HCT116 (cell line): ENCODE measurements at regions not wholly inside any gene's neighbourhood (a gene's known extent, or its start where the extent isn't known, plus 50 kb on each side); places are given as distances from the start of the nearest gene placed in this dataset.

ENCODE experiments used
- ATAC-seq: fragments of 200-7000 bp; cut with Tn5 transposase; 2 replicates; pipeline ENCODE4 v1.9.1; 2020; ENCODE audit warnings: mild to moderate bottlenecking, moderate library complexity
- BruUV-seq: library from RNA; stranded (reverse); fragments of 400-500 nt; replicated peaks from 2 replicates; lab custom pipeline; 2021; lab: Mats Ljungman, UMichigan
- CTCF ChIA-PET: fragments of 300-600 bp; sonication (Branson Sonifier 250); formaldehyde crosslinking; loops from one replicate; lab custom pipeline; 2021; ENCODE audit warnings: antibody characterized with exemption; lab: Charles Lee
- POLR2A ChIA-PET: fragments of 300-600, 350-600 bp; sonication (Branson Sonifier 250); formaldehyde crosslinking; loops from one replicate; lab custom pipeline; 2021; ENCODE audit warnings: antibody characterized with exemption; lab: Charles Lee
- RAD21 ChIA-PET, 2 experiments: fragments of 300-600 bp; sonication (Branson Sonifier 250); formaldehyde crosslinking; loops; one replicate each; lab custom pipeline; 2023; ENCODE audit warnings: low total read pairs in 2 of 2; ENCODE audit not compliant: uncharacterized antibody in 2 of 2, unreplicated experiment in 2 of 2, low non-redundant PET in 1 of 2; lab: Charles Lee
- DNase-seq: peaks from one replicate; pipeline ENCODE4 v3.0.0-alpha.2; 2010; ENCODE audit warnings: low read depth, low spot score
- H2AFZ ChIP-seq: fragments of 200-600 bp; shearing (Covaris generic), sonication (generic); 2 replicates; pipeline ENCODE4 v1.6.1; 2017; ENCODE audit warnings: low read depth, mixed run types, mixed read lengths, antibody characterized with exemption, low read length; ENCODE audit not compliant: poor library complexity, severe bottlenecking
- H3K27ac ChIP-seq: 2 replicates; pipeline ENCODE4 v1.5.1; 2012; ENCODE audit warnings: low read depth, low read length
- H3K27me3 ChIP-seq: fragments of 200-600 bp; sonication (generic); 2 replicates; pipeline ENCODE4 v1.6.1; 2016; ENCODE audit warnings: mixed run types, low read length, mixed read lengths; ENCODE audit not compliant: insufficient read depth
- H3K36me3 ChIP-seq, 2 experiments: fragments of 200-500 bp in 1 of 2; fragments of 200-600 bp in 1 of 2; sonication (Bioruptor generic) in 1 of 2; sonication (generic) in 1 of 2; 2 replicates each; pipeline versions ENCODE4 v1.5.1 to v1.6.1; 2014 to 2016; ENCODE audit warnings: low read length in 2 of 2, inconsistent platforms in 1 of 2, mixed read lengths in 1 of 2, mixed run types in 1 of 2; ENCODE audit not compliant: insufficient read depth in 2 of 2, control insufficient read depth in 1 of 2
- H3K4me1 ChIP-seq, 2 experiments: fragments of 200-600 bp in 1 of 2; sonication (generic) in 1 of 2; 2 replicates each; pipeline versions ENCODE4 v1.5.1 to v1.6.1; 2012 to 2017; ENCODE audit warnings: low read length in 2 of 2, inconsistent platforms in 1 of 2, mild to moderate bottlenecking in 1 of 2, mixed read lengths in 1 of 2, mixed run types in 1 of 2, moderate library complexity in 1 of 2; ENCODE audit not compliant: insufficient read depth in 2 of 2, control insufficient read depth in 1 of 2
- H3K4me2 ChIP-seq: fragments of 200-600 bp; sonication (generic); 2 replicates; pipeline ENCODE4 v1.6.1; 2017; ENCODE audit warnings: mixed run types, low read length, mixed read lengths
- H3K4me3 ChIP-seq, 2 experiments: fragments of 200-600 bp in 1 of 2; sonication (generic) in 1 of 2; replicated peaks in 1 of 2; 2 replicates each; pipeline ENCODE4 v1.5.1; 2011 to 2016; ENCODE audit warnings: low read length in 2 of 2, control low read depth in 1 of 2, low read depth in 1 of 2, mild to moderate bottlenecking in 1 of 2, mixed read lengths in 1 of 2, mixed run types in 1 of 2
- H3K79me2 ChIP-seq: fragments of 200-600 bp; sonication (generic); 2 replicates; pipeline ENCODE4 v1.6.1; 2017; ENCODE audit warnings: mild to moderate bottlenecking, mixed run types, low read length, moderate library complexity, mixed read lengths; ENCODE audit not compliant: insufficient read depth
- H3K9ac ChIP-seq: fragments of 200-600 bp; sonication (generic); 2 replicates; pipeline ENCODE4 v1.6.1; 2016; ENCODE audit warnings: low read length, mixed read lengths
- H3K9me2 ChIP-seq: fragments of 200-600 bp; sonication (generic), shearing (Covaris generic); 2 replicates; pipeline ENCODE4 v1.6.1; 2017; ENCODE audit warnings: mixed run types, mild to moderate bottlenecking, moderate library complexity; ENCODE audit not compliant: insufficient read depth
- H3K9me3 ChIP-seq, 2 experiments: fragments of 200-500 bp in 1 of 2; fragments of 200-600 bp in 1 of 2; sonication (Bioruptor generic) in 1 of 2; sonication (generic) in 1 of 2; 2 replicates each; pipeline ENCODE4 v1.6.1; 2014 to 2017; ENCODE audit warnings: low read length in 2 of 2, mixed read lengths in 2 of 2, inconsistent platforms in 1 of 2, low read depth in 1 of 2, mild to moderate bottlenecking in 1 of 2, mixed run types in 1 of 2, moderate library complexity in 1 of 2; ENCODE audit not compliant: control insufficient read depth in 1 of 2, insufficient read depth in 1 of 2
- H4K20me1 ChIP-seq: fragments of 200-600 bp; sonication (generic), shearing (Covaris generic); 2 replicates; pipeline ENCODE4 v1.6.1; 2017; ENCODE audit warnings: mixed run types, mild to moderate bottlenecking, moderate library complexity; ENCODE audit not compliant: insufficient read depth
- CBX3 ChIP-seq: IDR thresholded peaks from 2 replicates; pipeline ENCODE4 v1.6.1; 2012; ENCODE audit warnings: low read depth
- CEBPB ChIP-seq: IDR thresholded peaks from 2 replicates; pipeline ENCODE4 v1.6.1; 2012; ENCODE audit warnings: low read depth
- ELF1 ChIP-seq: IDR thresholded peaks from 2 replicates; pipeline ENCODE4 v1.6.1; 2012; ENCODE audit warnings: low read depth, borderline replicate concordance
- EZH2 ChIP-seq: fragments of 200-600 bp; sonication (generic); IDR thresholded peaks from 2 replicates; pipeline ENCODE4 v1.6.1; 2017; ENCODE audit warnings: antibody characterized with exemption, mixed run types
- FOSL1 ChIP-seq: IDR thresholded peaks from 2 replicates; pipeline ENCODE4 v1.6.1; 2012; ENCODE audit warnings: low read depth
- JUND ChIP-seq: IDR thresholded peaks from 2 replicates; pipeline ENCODE4 v1.6.1; 2012
- POLR2A ChIP-seq: IDR thresholded peaks from 2 replicates; pipeline ENCODE4 v1.7.0; 2011; ENCODE audit warnings: borderline replicate concordance; ENCODE audit not compliant: insufficient read depth, insufficient read length; ENCODE audit errors: extremely low read depth
- POLR2AphosphoS5 ChIP-seq: IDR thresholded peaks from 2 replicates; pipeline ENCODE4 v1.6.1; 2011; ENCODE audit warnings: mild to moderate bottlenecking, low read depth, low read length, moderate library complexity
- RAD21 ChIP-seq: IDR thresholded peaks from 2 replicates; pipeline ENCODE4 v1.6.1; 2012; ENCODE audit warnings: low read depth, mild to moderate bottlenecking
- SIN3A ChIP-seq: IDR thresholded peaks from 2 replicates; pipeline ENCODE4 v1.6.1; 2012; ENCODE audit warnings: low read depth
- SRF ChIP-seq: IDR thresholded peaks from 2 replicates; pipeline ENCODE4 v1.6.1; 2012; ENCODE audit warnings: low read depth
- TCF7L2 ChIP-seq: IDR thresholded peaks from 2 replicates; pipeline ENCODE4 v1.7.0; 2011; ENCODE audit warnings: borderline replicate concordance, inconsistent platforms; ENCODE audit not compliant: insufficient read depth, insufficient read length; ENCODE audit errors: extremely low read depth
- YY1 ChIP-seq: IDR thresholded peaks from 2 replicates; pipeline ENCODE4 v1.6.1; 2011; ENCODE audit warnings: low read length, low read depth, moderate library complexity, mild to moderate bottlenecking; ENCODE audit not compliant: insufficient replicate concordance; ENCODE audit errors: extremely low read depth
- ZFX ChIP-seq: fragments of 450-650 bp; IDR thresholded peaks from 2 replicates; pipeline ENCODE4 v1.6.1; 2017
- ZNF274 ChIP-seq: fragments of 200-500 bp; sonication (Bioruptor generic); IDR thresholded peaks from 2 replicates; pipeline ENCODE4 v1.6.1; 2014; ENCODE audit warnings: mild to moderate bottlenecking, low read depth, low read length, inconsistent platforms
- intact Hi-C: fragments of 100-400 bp; cut with micrococcal nuclease; formaldehyde crosslinking; loops from 2 replicates; pipeline ENCODE4 v1.10.0; 2022
- TF ChIP-seq, protein P1 (sequence below), 3 experiments: fragments of 200-600 bp in 1 of 3; sonication (generic) in 1 of 3; IDR thresholded peaks in 2 of 3; conservative IDR thresholded peaks in 1 of 3; 2 replicates each; pipeline ENCODE4 v1.5.1; 2012 to 2017; ENCODE audit warnings: low read depth in 2 of 3, low read length in 2 of 3, antibody characterized with exemption in 1 of 3, borderline replicate concordance in 1 of 3, control low read depth in 1 of 3, mild to moderate bottlenecking in 1 of 3, mixed read lengths in 1 of 3, mixed run types in 1 of 3, moderate library complexity in 1 of 3; ENCODE audit not compliant: insufficient read depth in 1 of 3
- TF ChIP-seq, protein P2 (sequence below): IDR thresholded peaks from 2 replicates; pipeline ENCODE4 v1.6.1; 2012
- TF ChIP-seq, protein P3 (sequence below): IDR thresholded peaks from 2 replicates; pipeline ENCODE4 v1.6.1; 2012; ENCODE audit warnings: low read depth

DNA sequence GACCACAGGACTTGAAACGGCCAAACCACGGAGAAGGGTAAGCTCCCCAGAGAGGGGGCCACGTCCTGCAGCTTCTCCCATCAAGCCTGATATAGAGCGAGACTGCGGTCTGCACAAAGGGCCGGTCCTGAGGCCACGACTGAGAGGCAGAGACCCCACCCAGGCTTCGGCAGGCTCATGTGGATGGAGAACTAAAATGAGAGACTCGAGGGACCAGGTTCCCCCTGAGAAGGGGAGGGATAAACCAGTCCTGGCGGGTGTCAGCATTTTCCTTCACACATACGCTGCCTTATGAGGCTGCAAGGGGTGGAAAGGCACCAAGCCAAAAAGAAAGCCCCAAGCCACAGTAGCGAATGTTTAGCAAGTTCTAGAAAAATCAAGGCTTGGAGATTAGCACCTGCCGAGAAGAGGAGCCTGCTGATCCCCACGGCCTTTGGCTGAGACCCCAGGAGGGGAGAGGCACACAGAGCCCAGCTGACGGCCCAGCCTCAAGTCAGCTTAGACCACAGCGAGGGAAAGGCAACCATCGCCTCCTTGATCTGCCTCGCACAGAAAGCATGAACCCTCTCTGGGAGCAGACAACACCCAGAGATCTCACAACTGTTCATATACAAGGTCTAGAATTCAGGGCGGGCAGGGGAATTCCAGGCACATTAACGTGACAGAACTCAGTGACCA lies 92.6 kb upstream of the RNF32 start (continued):
- TF ChIP-seq, protein P1, sequence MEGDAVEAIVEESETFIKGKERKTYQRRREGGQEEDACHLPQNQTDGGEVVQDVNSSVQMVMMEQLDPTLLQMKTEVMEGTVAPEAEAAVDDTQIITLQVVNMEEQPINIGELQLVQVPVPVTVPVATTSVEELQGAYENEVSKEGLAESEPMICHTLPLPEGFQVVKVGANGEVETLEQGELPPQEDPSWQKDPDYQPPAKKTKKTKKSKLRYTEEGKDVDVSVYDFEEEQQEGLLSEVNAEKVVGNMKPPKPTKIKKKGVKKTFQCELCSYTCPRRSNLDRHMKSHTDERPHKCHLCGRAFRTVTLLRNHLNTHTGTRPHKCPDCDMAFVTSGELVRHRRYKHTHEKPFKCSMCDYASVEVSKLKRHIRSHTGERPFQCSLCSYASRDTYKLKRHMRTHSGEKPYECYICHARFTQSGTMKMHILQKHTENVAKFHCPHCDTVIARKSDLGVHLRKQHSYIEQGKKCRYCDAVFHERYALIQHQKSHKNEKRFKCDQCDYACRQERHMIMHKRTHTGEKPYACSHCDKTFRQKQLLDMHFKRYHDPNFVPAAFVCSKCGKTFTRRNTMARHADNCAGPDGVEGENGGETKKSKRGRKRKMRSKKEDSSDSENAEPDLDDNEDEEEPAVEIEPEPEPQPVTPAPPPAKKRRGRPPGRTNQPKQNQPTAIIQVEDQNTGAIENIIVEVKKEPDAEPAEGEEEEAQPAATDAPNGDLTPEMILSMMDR (IDR thresholded peaks at IDR 0.05 in 2 of 3, conservative IDR thresholded peaks at IDR 0.05 in 1 of 3; ENCODE audit: borderline replicate concordance in 1 of 3, insufficient read depth in 1 of 3, low read depth in 2 of 3, low read length in 2 of 3), result no peak
- TF ChIP-seq CEBPB, result no peak
- no peak for TF ChIP-seq JUND
- no peak for TF ChIP-seq ZFX
- TF ChIP-seq POLR2A, result no peak
- no peak for TF ChIP-seq RAD21
- TF ChIP-seq FOSL1, result no peak
- TF ChIP-seq, all 23 proteins: peak for 0

DNA sequence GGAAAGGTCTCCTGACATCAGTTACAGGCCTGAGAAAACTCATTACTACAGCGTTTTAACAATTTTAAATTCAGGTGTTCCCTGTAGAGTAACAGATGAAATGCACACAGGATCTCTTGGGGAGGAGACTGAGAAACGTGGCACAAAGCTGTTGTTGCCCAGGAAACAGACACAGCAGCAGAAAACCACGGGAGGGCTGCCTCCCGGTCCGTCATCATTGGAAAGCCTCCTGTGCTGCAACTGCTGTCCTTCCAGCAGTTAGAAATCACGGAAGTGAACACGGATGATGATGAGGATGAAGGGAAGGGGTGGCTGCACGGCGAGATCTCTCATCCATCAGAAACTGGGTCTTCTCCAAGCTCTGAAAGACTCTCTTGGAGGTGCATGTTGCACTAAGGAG lies 94.6 kb upstream of the RNF32 start:
- ChIA-PET POLR2A (no interaction called here), RAD21 (no interaction called here), CTCF (no interaction called here)
- peaks cover 8% of the 10 kb centered on the region; the same call in 1 of the 2 replicates for H3K27me3 ChIP-seq
- no peaks in the 10 kb centered on the region for H4K20me1 ChIP-seq
- intact Hi-C loops, result no loop called here
- ATAC-seq (no peak), DNase-seq (no peak)
- no peak overlapping the region for H3K27ac ChIP-seq
- no peaks in the 10 kb centered on the region for H3K36me3 ChIP-seq
- H3K4me2 ChIP-seq, result no peak overlapping the region
- no peaks in the 10 kb centered on the region for H3K9me3 ChIP-seq
- no peaks in the 10 kb centered on the region for H3K79me2 ChIP-seq
- no peak overlapping the region for H3K9ac ChIP-seq
- no TSS peak for BruUV-seq
- H2AFZ ChIP-seq, result no peak overlapping the region
- no peak overlapping the region for H3K4me3 ChIP-seq
- no peaks in the 10 kb centered on the region for H3K4me1 ChIP-seq
- no peaks in the 10 kb centered on the region for H3K9me2 ChIP-seq
- TF ChIP-seq CBX3, result no peak
- TF ChIP-seq YY1, result no peak
- no peak for TF ChIP-seq SIN3A
- TF ChIP-seq TCF7L2, result no peak
- TF ChIP-seq POLR2A, result no peak
- no peak for TF ChIP-seq FOSL1
- no peak for TF ChIP-seq ZNF274
- no peak for TF ChIP-seq ELF1
- TF ChIP-seq, protein P2, sequence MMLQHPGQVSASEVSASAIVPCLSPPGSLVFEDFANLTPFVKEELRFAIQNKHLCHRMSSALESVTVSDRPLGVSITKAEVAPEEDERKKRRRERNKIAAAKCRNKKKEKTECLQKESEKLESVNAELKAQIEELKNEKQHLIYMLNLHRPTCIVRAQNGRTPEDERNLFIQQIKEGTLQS, result no peak
- no peak for TF ChIP-seq SRF
- TF ChIP-seq JUND, result no peak
- no peak for TF ChIP-seq EZH2
- TF ChIP-seq, protein P3, sequence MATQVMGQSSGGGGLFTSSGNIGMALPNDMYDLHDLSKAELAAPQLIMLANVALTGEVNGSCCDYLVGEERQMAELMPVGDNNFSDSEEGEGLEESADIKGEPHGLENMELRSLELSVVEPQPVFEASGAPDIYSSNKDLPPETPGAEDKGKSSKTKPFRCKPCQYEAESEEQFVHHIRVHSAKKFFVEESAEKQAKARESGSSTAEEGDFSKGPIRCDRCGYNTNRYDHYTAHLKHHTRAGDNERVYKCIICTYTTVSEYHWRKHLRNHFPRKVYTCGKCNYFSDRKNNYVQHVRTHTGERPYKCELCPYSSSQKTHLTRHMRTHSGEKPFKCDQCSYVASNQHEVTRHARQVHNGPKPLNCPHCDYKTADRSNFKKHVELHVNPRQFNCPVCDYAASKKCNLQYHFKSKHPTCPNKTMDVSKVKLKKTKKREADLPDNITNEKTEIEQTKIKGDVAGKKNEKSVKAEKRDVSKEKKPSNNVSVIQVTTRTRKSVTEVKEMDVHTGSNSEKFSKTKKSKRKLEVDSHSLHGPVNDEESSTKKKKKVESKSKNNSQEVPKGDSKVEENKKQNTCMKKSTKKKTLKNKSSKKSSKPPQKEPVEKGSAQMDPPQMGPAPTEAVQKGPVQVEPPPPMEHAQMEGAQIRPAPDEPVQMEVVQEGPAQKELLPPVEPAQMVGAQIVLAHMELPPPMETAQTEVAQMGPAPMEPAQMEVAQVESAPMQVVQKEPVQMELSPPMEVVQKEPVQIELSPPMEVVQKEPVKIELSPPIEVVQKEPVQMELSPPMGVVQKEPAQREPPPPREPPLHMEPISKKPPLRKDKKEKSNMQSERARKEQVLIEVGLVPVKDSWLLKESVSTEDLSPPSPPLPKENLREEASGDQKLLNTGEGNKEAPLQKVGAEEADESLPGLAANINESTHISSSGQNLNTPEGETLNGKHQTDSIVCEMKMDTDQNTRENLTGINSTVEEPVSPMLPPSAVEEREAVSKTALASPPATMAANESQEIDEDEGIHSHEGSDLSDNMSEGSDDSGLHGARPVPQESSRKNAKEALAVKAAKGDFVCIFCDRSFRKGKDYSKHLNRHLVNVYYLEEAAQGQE, result no peak
- no peak for TF ChIP-seq POLR2AphosphoS5
